ENCODE measurements at regions not wholly inside any gene's neighbourhood (a gene's known extent, or its start where the extent isn't known, plus 50 kb on each side); places are given as distances from the start of the nearest gene placed in this dataset.

DNA sequence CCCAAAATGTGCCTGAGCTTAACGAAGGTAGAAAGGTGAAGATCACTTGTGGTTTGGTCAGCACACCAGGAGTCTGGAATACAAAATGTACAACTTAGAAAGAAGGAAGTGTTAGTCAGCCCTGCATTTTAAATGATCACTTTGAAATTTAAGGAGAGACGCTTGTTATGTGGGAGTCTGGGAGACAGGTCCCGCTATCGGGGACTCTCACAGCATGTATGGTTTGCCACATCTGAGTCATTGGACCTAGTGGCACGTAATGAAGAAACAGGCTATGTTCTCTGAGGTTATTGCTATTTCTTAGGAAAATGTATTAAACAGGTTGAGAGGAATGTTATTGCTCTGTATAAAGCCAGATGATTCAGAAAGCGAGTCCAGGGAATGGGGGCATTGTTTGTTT, 2362.5 kb upstream of the WWC1 start:
- in situ Hi-C loops (cut with HindIII; ENCODE audit: low pct_ligation_motif_present, low pct_unique_long_range_greater_than_20kb, low sequenced_read_pairs): no loop called here
- no peak for DNase-seq

DNA sequence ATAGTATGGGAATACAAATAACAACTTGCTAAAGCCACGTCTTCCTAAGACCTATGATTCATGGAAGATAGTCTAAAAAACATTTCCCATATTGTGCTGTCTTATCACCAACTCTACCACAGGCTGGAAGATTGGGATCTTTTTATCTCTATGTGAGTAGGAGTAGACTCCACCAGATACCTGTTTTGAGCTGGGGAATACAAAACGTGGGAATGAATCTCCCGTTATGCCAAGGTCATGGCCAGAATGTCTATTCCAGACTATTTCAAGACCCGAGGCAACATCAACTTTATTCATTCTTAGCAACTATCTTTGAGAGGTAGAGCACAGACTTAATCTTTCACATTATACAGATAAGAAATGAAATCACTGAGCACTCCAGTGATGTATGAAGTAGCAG, 2350.9 kb upstream of the WWC1 start:
- in situ Hi-C loops (cut with HindIII; ENCODE audit: low pct_ligation_motif_present, low pct_unique_long_range_greater_than_20kb, low sequenced_read_pairs): no loop called here
- no peak for DNase-seq

DNA sequence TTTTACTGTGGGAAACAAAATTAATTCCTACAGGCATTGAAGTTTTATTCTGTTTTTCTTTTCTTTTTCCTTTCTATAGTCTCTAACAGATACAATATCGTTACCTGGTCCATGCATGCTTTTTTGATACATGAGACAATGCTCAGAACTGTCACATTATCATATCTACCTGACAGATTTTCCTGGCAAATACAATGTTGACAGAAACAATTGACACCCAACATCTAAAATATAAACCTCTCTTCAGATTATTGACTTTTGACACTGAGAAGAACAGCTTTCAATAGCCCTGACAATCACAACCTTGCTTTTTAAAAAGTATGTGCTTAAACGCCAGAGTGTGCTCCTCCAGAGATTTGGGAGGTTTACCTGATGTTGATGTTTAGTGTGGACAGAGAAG, 2334.6 kb upstream of the WWC1 start:
- in situ Hi-C loops (cut with HindIII; ENCODE audit: low pct_ligation_motif_present, low pct_unique_long_range_greater_than_20kb, low sequenced_read_pairs): no loop called here
- DNase-seq: no peak

DNA sequence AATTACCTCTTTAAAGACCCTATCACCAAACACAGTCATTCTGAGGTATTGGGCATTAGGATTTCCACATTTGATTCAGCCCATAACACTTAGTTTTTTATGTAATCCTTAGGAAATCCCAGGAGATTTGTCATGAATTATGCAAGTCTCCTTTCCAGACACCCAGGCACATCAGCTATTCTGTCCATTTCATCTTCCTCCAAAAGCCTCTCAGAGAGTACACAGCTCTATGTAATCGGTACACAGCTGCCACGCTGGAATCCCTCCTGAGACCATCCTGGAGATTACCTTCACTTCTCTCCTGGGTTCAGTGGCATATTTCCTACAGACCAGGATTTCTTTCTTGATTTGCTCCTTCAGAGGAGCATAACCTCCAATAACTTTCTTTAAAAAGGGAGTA, 2309.8 kb upstream of the WWC1 start:
- in situ Hi-C loops (cut with HindIII; ENCODE audit: low pct_ligation_motif_present, low pct_unique_long_range_greater_than_20kb, low sequenced_read_pairs): no loop called here
- DNase-seq: no peak

DNA sequence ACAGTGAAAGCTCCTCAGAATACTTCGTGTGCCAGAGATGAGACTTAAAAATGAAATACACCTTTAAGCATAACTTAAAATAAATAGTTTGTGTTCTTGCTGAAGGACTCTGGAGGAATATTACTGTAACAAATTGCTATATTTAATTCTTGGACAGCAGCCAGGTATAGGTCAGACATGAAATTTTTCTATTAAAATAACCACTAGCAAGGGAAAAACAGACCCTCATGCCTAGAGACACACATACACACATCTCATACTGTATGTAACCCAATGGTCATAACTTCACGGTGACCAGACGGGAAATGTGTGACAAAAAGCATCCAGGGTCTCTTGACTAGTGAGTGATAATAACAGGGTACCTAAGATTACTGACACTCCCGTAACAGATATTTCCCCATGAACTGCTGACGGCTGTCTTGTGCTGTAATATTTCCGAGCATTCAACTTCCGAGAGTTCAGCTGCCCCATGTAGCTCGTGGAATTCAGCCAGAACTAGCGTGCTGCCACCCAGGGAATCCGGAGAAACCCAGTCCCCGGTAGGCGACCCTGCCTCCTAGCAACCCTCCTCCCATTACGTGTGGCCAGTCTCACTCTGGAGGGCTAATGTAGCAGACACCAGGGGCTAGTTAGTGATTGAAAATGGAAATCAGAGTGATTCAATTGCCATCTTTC, 2295.1 kb upstream of the WWC1 start:
- in situ Hi-C loops (cut with HindIII; ENCODE audit: low pct_ligation_motif_present, low pct_unique_long_range_greater_than_20kb, low sequenced_read_pairs): no loop called here
- DNase-seq: no peak

DNA sequence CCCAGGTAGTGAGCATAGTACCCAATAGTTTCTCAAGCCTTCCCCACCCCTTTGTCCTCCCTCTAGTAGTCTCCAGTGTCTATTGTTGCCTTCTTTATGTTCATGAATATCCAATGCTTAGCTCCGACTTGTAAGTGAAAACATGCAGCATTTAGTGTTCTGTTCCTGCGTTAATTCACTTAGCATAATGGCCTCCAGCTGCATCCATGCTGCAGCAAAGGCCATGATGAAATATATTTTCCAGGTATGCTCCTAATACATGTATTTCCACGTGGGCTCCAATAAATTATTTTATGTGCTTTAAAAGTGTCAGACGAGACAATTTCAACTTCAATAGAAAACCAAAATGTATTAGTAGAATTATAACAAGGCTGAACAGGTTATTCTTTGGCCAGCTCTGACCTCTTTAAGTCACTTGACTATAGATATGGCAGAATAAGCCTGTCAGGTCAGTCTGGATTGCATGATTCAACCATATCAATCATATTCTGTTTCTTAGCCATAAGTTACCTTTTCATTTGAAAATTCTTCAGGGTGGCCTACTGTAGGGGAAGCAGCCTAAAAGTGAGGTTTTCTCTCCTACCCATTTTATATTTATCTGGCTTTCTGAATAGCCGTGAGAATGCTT, 2291.6 kb upstream of the WWC1 start:
- in situ Hi-C loops (cut with HindIII; ENCODE audit: low pct_ligation_motif_present, low pct_unique_long_range_greater_than_20kb, low sequenced_read_pairs): no loop called here

DNA sequence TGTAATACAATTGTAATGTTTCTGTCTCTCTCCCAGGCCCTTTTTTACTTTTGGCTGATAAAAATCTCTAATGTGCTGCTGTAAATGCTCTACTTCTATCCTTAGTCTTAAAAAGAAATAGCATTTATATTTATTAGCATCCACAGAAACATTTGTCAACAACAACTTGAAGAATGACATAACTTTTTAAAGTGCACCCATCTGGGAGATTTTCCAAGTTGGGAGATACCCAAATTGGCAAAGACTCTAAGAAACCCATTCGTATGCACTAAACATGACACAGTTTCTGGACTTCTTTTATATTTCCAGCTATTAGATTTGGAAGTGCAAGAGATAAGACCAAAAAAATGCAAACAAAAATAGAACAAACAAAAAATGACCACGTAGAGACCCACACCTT, 2287.4 kb upstream of the WWC1 start:
- no peak for DNase-seq
- in situ Hi-C loops (cut with HindIII; ENCODE audit: low pct_ligation_motif_present, low pct_unique_long_range_greater_than_20kb, low sequenced_read_pairs): no loop called here

More for the DNA sequence above, 2291.6 kb upstream of the WWC1 start:
- no peak for DNase-seq

DNA sequence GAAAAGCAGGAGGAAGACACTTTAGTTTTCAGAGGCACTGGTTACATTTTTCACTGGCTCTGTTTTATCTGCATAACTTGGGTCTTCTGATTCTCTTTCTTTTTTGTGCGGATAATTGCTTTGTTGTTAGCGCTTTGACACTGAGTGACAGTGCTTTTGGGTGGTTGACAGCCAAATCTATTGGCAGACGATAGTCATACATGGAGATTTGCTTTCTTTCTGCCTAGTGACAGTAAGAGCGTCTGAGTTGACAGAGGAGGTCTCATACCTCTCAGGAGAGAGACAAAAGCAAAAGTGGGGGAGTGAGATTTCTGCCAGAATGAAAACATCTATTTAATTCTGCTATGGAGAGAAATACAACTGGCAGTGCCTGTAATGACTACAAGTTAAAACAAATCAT, 2278.0 kb upstream of the WWC1 start:
- in situ Hi-C loops (cut with HindIII; ENCODE audit: low pct_ligation_motif_present, low pct_unique_long_range_greater_than_20kb, low sequenced_read_pairs): no loop called here
- no peak for DNase-seq

DNA sequence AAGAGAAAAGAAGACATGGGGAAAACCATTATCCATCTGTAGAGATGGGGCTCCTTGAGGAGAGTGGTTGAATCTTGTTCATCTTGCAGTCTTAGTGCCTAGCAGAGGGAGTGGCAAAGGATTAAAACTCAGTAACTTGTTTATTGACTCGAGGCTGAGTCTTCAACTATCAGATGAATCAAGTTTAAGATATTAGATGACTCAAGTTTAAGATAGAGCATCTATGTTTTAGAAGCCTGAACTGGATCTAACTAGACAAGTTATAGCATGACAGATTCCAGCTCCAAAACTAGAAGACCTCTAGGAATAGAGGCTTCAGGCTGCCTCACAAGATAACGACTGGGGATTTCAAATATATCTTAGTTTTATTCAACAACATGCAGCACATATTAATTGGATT, 2277.2 kb upstream of the WWC1 start:
- DNase-seq: no peak
- in situ Hi-C loops (cut with HindIII; ENCODE audit: low pct_ligation_motif_present, low pct_unique_long_range_greater_than_20kb, low sequenced_read_pairs): no loop called here

DNA sequence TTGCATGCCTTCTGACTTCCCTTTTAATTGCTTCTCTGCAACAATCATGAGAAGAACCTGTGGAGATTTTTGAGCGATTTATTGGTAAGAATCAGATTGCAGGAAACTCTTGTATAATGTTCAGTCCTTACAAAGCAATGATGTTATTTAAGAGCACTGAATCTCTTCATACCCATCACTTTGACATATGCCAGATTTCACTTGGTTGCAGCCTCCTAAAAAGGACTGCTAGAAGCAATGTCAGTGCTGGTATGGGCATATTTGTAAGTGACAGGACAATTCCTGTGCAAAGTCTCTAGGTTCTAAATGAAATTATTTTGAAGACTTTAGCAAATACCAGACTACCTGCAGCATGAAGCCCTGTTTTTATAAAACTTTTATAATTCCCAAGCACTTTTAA, 2272.7 kb upstream of the WWC1 start:
- no peak for DNase-seq
- in situ Hi-C loops (cut with HindIII; ENCODE audit: low pct_ligation_motif_present, low pct_unique_long_range_greater_than_20kb, low sequenced_read_pairs): no loop called here

DNA sequence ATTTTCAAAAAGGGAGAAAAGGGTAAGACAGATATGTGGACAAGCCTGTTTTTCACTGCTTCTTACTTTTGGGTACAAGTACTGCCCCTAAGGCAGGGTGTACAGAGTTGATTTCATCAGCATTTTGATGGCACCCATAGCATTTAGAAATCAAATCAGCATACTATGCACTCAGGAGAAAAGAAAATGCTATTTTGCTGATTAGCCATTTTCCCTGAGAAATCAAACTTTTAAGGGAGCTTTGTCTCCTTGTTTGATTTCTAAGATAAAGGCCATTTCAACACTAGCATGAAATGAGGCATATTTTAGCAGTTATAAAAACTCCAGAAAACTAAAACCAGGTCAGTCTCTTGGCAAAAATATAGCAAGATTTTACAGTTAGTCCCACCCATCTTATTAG, 2269.4 kb upstream of the WWC1 start:
- DNase-seq: no peak
- in situ Hi-C loops (cut with HindIII; ENCODE audit: low pct_ligation_motif_present, low pct_unique_long_range_greater_than_20kb, low sequenced_read_pairs): no loop called here

DNA sequence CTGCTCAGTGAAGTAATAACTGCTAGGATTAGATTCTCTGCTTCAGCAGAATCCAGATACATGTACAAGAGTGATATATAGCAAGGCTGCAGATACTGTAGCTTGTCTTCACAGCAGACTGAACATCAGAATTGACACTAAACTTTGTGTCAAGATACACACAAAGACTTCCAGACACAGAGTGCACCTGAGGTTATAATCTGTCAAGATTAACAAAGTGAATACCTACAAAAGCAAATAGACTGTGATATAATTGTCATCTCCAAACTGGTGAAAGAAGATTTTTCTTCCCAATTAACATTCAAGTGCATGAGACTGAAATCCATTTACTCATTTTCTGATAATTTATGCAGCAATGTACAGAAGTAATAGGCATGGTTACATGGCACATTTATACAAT, 2266.5 kb upstream of the WWC1 start:
- in situ Hi-C loops (cut with HindIII; ENCODE audit: low pct_ligation_motif_present, low pct_unique_long_range_greater_than_20kb, low sequenced_read_pairs): no loop called here

DNA sequence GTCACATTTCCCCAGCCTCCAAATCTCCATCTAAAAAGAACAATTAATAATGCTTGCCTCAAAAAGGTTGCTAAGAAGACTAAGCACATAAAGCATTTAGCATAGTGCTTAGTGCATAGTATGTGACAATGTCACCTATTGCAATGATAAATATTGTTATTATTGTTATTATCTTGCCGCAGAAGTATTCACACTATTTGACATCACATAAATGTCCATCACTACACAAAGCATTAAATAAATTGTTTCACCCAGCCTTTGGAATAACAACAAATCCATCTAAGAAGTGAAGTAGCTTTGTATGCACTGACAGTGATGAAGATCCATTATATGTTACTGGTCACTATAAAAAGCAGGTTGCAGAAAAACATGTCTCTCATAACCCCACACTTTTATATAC, 2263.9 kb upstream of the WWC1 start:
- in situ Hi-C loops (cut with HindIII; ENCODE audit: low pct_ligation_motif_present, low pct_unique_long_range_greater_than_20kb, low sequenced_read_pairs): no loop called here
- no peak for DNase-seq

More for the DNA sequence above, 2266.5 kb upstream of the WWC1 start:
- DNase-seq: no peak

DNA sequence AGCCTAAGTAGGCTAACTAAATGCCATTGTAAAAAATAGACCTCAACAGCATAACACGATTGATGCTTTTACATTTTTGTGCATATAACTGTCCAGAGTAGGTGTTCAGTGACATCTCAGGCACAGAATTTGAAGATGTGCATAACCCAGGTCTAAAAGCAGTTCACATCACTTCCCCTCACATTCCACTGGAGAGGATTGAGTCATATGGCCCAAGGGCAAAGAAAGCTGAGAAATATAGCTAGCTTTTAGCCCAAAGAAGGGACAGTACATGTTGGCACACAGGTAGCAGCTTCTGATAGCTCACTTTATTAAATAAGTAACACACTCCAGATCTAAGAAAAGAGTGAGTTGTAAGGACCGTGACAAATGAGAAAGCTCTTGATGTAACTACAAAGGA, 2259.5 kb upstream of the WWC1 start:
- no peak for DNase-seq
- in situ Hi-C loops (cut with HindIII; ENCODE audit: low pct_ligation_motif_present, low pct_unique_long_range_greater_than_20kb, low sequenced_read_pairs): no loop called here

DNA sequence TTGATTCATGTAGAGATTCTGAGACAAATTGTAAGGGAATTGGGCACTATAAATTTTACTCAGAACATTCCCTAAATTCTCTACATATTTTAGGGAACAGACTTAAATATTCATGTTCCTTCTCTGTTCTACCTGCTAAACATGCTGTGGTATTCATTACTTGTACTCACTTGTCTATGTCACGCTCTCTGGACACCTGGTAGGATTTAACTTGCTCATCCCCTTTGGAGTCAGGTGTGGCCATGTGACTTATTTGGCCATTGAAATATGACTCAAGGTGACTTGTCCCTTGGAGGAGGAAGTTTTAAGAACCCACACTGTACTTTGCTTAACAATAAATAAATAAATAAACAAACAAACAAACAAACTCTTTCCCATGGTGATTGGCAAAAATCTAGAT, 2258.8 kb upstream of the WWC1 start:
- in situ Hi-C loops (cut with HindIII; ENCODE audit: low pct_ligation_motif_present, low pct_unique_long_range_greater_than_20kb, low sequenced_read_pairs): no loop called here
- no peak for DNase-seq

DNA sequence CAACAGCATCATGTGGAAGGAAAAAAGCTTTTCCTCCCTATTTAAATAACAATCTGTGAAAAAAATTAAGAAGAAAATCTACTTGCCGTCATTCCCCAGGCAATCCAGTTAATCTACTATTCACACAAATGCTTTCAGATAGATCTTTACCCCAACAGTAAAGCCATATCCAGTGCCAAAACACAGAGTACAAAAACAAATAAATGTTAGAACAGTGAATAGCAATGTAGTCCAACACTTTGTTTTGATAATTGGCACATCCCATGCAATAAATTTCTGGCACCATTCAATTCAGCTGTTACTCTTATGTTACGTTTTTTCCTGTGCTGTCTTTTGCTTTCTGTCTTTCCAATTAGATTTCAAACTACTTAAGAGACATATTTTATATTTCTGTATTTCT, 2245.5 kb upstream of the WWC1 start:
- in situ Hi-C loops (cut with HindIII; ENCODE audit: low pct_ligation_motif_present, low pct_unique_long_range_greater_than_20kb, low sequenced_read_pairs): no loop called here

DNA sequence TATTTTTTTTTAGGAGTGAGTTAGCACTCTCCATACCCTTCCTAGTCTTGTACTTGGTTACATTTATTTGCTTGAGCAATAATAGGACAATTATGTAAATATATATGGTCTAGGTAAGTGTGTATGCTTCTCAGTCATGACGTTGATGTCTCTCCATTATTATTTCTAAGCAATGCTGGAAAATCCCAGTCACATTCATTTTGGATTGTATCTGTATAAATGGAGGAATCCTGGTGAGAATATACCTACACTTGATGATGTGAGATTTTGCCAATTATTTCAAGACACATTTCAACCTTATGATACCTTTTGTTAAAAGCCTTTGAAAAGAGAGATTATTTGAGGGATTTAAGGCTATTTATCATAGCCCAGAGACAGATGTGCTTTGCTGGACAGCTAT, 2244.5 kb upstream of the WWC1 start:
- DNase-seq: no peak
- in situ Hi-C loops (cut with HindIII; ENCODE audit: low pct_ligation_motif_present, low pct_unique_long_range_greater_than_20kb, low sequenced_read_pairs): no loop called here

More for the DNA sequence above, 2245.5 kb upstream of the WWC1 start:
- DNase-seq: no peak

DNA sequence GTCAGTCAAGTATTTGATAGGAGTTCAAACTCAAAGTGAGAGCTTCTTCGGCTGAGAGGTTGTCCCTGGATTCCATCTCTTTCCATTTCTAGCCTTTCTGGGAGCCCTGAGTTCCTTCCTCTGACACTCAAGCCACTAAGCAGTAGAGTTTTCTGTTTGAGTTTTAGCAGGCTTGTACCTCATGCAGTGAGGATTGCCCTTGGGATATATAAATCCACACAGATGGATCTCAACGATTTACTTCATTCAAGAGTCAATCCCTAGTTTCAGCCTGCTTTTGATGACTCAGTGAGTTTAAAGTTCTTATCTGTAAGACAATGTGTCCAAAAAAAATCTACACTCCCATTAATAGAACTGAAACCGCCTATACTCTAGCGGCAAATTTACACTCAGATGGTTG, 2240.9 kb upstream of the WWC1 start:
- in situ Hi-C loops (cut with HindIII; ENCODE audit: low pct_ligation_motif_present, low pct_unique_long_range_greater_than_20kb, low sequenced_read_pairs): no loop called here
- DNase-seq: no peak

DNA sequence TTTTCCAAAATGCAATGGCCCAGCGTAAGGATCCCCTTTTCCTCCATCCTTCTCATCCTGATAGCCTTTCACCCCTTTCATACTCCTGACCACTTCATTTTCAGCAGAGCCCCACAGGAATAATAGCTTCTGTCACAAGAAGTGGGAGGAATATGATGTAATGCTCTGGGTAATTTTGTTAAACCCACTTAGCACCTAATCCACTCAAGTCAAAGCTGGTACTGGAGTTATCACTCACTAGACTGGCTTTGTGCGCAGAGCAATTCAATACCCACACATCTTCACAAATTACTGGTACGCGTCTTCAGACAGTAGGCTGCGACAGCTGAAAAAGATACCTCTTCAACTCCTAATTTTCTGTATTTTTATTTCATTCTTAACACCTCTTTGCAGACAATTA, 2232.8 kb upstream of the WWC1 start:
- in situ Hi-C loops (cut with HindIII; ENCODE audit: low pct_ligation_motif_present, low pct_unique_long_range_greater_than_20kb, low sequenced_read_pairs): no loop called here
- no peak for DNase-seq

DNA sequence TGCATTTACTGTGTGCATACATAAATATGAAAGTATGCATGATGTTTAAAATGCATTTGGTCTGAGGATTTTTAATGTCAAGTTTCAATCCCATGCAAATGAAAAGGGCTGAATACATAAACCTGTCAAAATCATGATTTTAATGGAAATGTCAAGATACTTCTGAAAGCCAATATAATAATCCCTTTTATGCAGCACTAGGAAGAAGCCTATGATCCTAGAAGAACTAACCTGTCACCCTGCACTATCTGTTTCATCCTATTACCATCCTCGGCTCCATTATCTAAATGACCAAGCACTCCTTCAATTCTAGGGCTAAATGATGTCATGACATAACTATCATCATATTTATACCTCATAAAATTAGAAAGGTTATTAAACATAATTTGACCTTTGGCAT, 2229.4 kb upstream of the WWC1 start:
- in situ Hi-C loops (cut with HindIII; ENCODE audit: low pct_ligation_motif_present, low pct_unique_long_range_greater_than_20kb, low sequenced_read_pairs): no loop called here
- no peak for DNase-seq

DNA sequence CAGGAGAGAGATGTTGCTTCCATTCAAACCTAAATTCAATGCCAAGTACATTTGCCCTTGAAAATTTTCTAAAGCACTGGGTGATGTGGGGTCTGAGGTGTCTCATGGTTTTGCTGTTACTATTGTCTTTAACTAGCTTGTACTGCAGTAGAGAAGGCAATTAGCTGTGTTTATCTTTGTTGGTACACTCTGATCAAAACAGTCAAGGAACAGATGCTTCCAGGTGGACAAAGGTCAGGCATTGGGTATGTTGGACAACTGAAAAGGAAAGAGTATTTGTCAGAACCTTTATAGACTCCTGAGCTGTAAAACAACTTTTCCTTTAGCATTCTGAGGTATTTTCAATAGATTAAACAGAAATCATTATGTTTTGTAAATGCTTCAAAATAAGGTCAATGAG, 2228.7 kb upstream of the WWC1 start:
- no peak for DNase-seq
- in situ Hi-C loops (cut with HindIII; ENCODE audit: low pct_ligation_motif_present, low pct_unique_long_range_greater_than_20kb, low sequenced_read_pairs): no loop called here
